GM23338 (cell line): ENCODE measurements at regions not wholly inside any gene's neighbourhood (a gene's known extent, or its start where the extent isn't known, plus 50 kb on each side); places are given as distances from the start of the nearest gene placed in this dataset.

Experiments used
- ATAC-seq: fragments of 200-7000 bp; cut with Tn5 transposase; 3 replicates; pipeline ENCODE4 v1.9.1; 2020
- DNase-seq: peaks from one replicate; pipeline ENCODE4 v3.0.0-alpha.2; 2015; ENCODE audit warnings: low spot score
- H2AFZ ChIP-seq: fragments of 200-600 bp; sonication (generic); 2 replicates; pipeline ENCODE4 v1.8.0; 2016; ENCODE audit warnings: antibody characterized with exemption, mild to moderate bottlenecking, moderate library complexity
- H3F3A ChIP-seq: fragments of 200-600 bp; sonication (generic); replicated peaks from 2 replicates; pipeline ENCODE4 v1.8.0; 2017; ENCODE audit warnings: antibody characterized with exemption, mixed run types, low read depth
- H3K27ac ChIP-seq: fragments of 200-600 bp; sonication (generic); 2 replicates; pipeline ENCODE4 v1.6.1; 2016; ENCODE audit warnings: low read depth
- H3K27me3 ChIP-seq: fragments of 200-600 bp; sonication (generic); 2 replicates; pipeline ENCODE4 v1.8.0; 2016; ENCODE audit warnings: mild to moderate bottlenecking, mixed run types, moderate library complexity; ENCODE audit not compliant: insufficient read depth
- H3K36me3 ChIP-seq: fragments of 200-600 bp; sonication (generic); 2 replicates; pipeline ENCODE4 v1.8.0; 2016; ENCODE audit warnings: mild to moderate bottlenecking; ENCODE audit not compliant: insufficient read depth
- H3K4me1 ChIP-seq: fragments of 200-600 bp; sonication (generic); 2 replicates; pipeline ENCODE4 v1.8.0; 2016; ENCODE audit warnings: mild to moderate bottlenecking, moderate library complexity; ENCODE audit not compliant: insufficient read depth
- H3K4me2 ChIP-seq: fragments of 200-600 bp; sonication (generic); 2 replicates; pipeline ENCODE4 v1.7.1; 2017; ENCODE audit warnings: mixed run types
- H3K4me3 ChIP-seq: fragments of 200-600 bp; sonication (generic); 2 replicates; pipeline ENCODE4 v1.6.1; 2016; ENCODE audit warnings: mixed run types
- H3K79me2 ChIP-seq: fragments of 200-600 bp; sonication (generic); replicated peaks from 2 replicates; pipeline ENCODE4 v1.8.0; 2017; ENCODE audit warnings: mild to moderate bottlenecking; ENCODE audit not compliant: insufficient read depth
- H3K9me2 ChIP-seq: fragments of 200-600 bp; sonication (generic); 2 replicates; pipeline ENCODE4 v1.8.0; 2017; ENCODE audit not compliant: insufficient read depth
- H4K20me1 ChIP-seq: fragments of 200-600 bp; sonication (generic); replicated peaks from 2 replicates; pipeline ENCODE4 v1.8.0; 2017; ENCODE audit warnings: mild to moderate bottlenecking; ENCODE audit not compliant: insufficient read depth
- H3K27ac Mint-ChIP-seq: 2 replicates; pipeline ENCODE4 v1.8.0; 2020; ENCODE audit warnings: inconsistent platforms, mild to moderate bottlenecking, moderate library complexity, mixed read lengths
- H3K27me3 Mint-ChIP-seq: 3 replicates; pipeline ENCODE4 v1.8.0; 2022; ENCODE audit warnings: low read depth, mild to moderate bottlenecking, moderate library complexity, mixed read lengths, inconsistent platforms; ENCODE audit not compliant: insufficient read depth, poor library complexity
- H3K36me3 Mint-ChIP-seq: 3 replicates; pipeline ENCODE4 v1.8.0; 2021; ENCODE audit warnings: low read depth, mild to moderate bottlenecking, inconsistent platforms, moderate library complexity, mixed read lengths
- H3K4me1 Mint-ChIP-seq: 3 replicates; pipeline ENCODE4 v1.8.0; 2020; ENCODE audit warnings: mild to moderate bottlenecking, inconsistent platforms, mixed read lengths
- H3K4me3 Mint-ChIP-seq: 3 replicates; pipeline ENCODE4 v1.8.0; 2021; ENCODE audit warnings: moderate library complexity, mild to moderate bottlenecking, inconsistent platforms, mixed read lengths
- H3K9me3 Mint-ChIP-seq: 3 replicates; pipeline ENCODE4 v1.8.0; 2020; ENCODE audit warnings: moderate library complexity, mild to moderate bottlenecking, inconsistent platforms, mixed read lengths
- CREB1 ChIP-seq: fragments of 250-450 bp; sonication (Bioruptor Pico); IDR thresholded peaks from 2 replicates; pipeline ENCODE4 v1.5.0; 2020; ENCODE audit warnings: low read depth, mild to moderate bottlenecking, moderate library complexity
- EZH2 ChIP-seq: fragments of 200-600 bp; sonication (generic); IDR thresholded peaks from one replicate; pipeline ENCODE4 v1.8.0; 2017; ENCODE audit warnings: antibody characterized with exemption, mild to moderate bottlenecking, low read depth; ENCODE audit not compliant: unreplicated experiment
- EZH2phosphoT487 ChIP-seq: fragments of 200-600 bp; sonication (generic); IDR thresholded peaks from one replicate; pipeline ENCODE4 v1.8.1; 2018; ENCODE audit warnings: antibody characterized with exemption; ENCODE audit not compliant: unreplicated experiment
- JUNB ChIP-seq: IDR thresholded peaks from one replicate; pipeline ENCODE4 v1.6.1; 2016; ENCODE audit warnings: antibody characterized with exemption; ENCODE audit not compliant: unreplicated experiment
- NANOG ChIP-seq: IDR thresholded peaks from 2 replicates; pipeline ENCODE4 v1.6.1; 2016; ENCODE audit warnings: antibody characterized with exemption, borderline replicate concordance
- POLR2AphosphoS5 ChIP-seq: IDR thresholded peaks from 2 replicates; pipeline ENCODE4 v1.6.1; 2016; ENCODE audit warnings: antibody characterized with exemption, low read depth
- STAT1 ChIP-seq: IDR thresholded peaks from one replicate; pipeline ENCODE4 v1.6.1; 2016; ENCODE audit warnings: antibody characterized with exemption; ENCODE audit not compliant: unreplicated experiment
- ZNF114 ChIP-seq: fragments of 250-450 bp; sonication (Bioruptor Pico); IDR thresholded peaks from 2 replicates; pipeline ENCODE4 v1.5.0; 2020; ENCODE audit warnings: mild to moderate bottlenecking, moderate library complexity
- ZNF331 ChIP-seq: fragments of 250-450 bp; sonication (Bioruptor Pico); IDR thresholded peaks from 2 replicates; pipeline ENCODE4 v1.5.0; 2020; ENCODE audit warnings: low read depth, mild to moderate bottlenecking, moderate library complexity
- TF ChIP-seq, protein P1 (sequence below): fragments of 250-450 bp; sonication (Bioruptor Pico); IDR thresholded peaks from 2 replicates; pipeline ENCODE4 v1.5.0; 2020; ENCODE audit warnings: mild to moderate bottlenecking, moderate library complexity
- TF ChIP-seq, protein P2 (sequence below): IDR thresholded peaks from 2 replicates; pipeline ENCODE4 v1.6.1; 2016; ENCODE audit warnings: antibody characterized with exemption
- TF ChIP-seq, protein P3 (sequence below): IDR thresholded peaks from one replicate; pipeline ENCODE4 v1.6.1; 2018; ENCODE audit warnings: antibody characterized with exemption; ENCODE audit not compliant: unreplicated experiment
- TF ChIP-seq, protein P4 (sequence below), 2 experiments: fragments of 200-600 bp in 1 of 2; sonication (generic) in 1 of 2; conservative IDR thresholded peaks; 2 replicates each; pipeline versions ENCODE4 v1.5.1 to v1.6.1; 2016 to 2017; ENCODE audit warnings: antibody characterized with exemption in 2 of 2, low read depth in 2 of 2, mild to moderate bottlenecking in 2 of 2, moderate library complexity in 1 of 2

DNA sequence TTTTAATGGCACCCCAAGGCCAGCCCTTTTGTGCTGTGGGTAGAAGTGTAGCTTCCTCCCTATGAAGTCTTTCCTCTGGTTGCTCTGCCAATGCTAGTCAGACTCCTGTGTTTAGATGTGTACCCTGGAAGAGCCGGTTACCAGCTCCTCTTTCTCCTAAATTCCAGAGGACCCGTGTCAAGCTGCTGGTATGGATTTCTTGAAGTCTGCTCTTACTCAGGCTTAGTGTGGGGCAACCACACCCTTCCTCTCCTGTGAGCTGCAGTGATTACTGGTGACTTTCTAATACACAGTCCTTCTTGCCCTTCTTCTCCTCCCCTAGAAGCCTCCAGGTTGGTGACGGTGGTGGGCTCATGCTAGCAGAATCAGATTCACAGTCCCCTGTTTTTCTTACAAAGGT is 74.1 kb upstream of the AKT3 start:
- Mint-ChIP-seq H3K9me3 (no peaks in the 10 kb centered on the region), H3K4me3 (no peak overlapping the region), H3K27ac (no peak overlapping the region), H3K36me3 (no peaks in the 10 kb centered on the region), H3K4me1 (peaks cover 21% of the 10 kb centered on the region), H3K27me3 (peaks cover 9% of the 10 kb centered on the region)
- peaks cover 5% of the 10 kb centered on the region; the same call in 1 of the 2 replicates for H3K27me3 ChIP-seq
- H3K4me3 ChIP-seq, result no peak overlapping the region
- no peaks in the 10 kb centered on the region for H3K36me3 ChIP-seq
- no peak overlapping the region for H3K27ac ChIP-seq
- TF ChIP-seq EZH2phosphoT487 (no peak), POLR2AphosphoS5 (no peak), ZNF331 (CRISPR knock-in tag) (no peak), EZH2 (no peak), ZNF114 (CRISPR knock-in tag) (no peak), STAT1 (no peak), JUNB (no peak), NANOG (no peak), CREB1 (CRISPR knock-in tag) (no peak)
- TF ChIP-seq, protein P1, sequence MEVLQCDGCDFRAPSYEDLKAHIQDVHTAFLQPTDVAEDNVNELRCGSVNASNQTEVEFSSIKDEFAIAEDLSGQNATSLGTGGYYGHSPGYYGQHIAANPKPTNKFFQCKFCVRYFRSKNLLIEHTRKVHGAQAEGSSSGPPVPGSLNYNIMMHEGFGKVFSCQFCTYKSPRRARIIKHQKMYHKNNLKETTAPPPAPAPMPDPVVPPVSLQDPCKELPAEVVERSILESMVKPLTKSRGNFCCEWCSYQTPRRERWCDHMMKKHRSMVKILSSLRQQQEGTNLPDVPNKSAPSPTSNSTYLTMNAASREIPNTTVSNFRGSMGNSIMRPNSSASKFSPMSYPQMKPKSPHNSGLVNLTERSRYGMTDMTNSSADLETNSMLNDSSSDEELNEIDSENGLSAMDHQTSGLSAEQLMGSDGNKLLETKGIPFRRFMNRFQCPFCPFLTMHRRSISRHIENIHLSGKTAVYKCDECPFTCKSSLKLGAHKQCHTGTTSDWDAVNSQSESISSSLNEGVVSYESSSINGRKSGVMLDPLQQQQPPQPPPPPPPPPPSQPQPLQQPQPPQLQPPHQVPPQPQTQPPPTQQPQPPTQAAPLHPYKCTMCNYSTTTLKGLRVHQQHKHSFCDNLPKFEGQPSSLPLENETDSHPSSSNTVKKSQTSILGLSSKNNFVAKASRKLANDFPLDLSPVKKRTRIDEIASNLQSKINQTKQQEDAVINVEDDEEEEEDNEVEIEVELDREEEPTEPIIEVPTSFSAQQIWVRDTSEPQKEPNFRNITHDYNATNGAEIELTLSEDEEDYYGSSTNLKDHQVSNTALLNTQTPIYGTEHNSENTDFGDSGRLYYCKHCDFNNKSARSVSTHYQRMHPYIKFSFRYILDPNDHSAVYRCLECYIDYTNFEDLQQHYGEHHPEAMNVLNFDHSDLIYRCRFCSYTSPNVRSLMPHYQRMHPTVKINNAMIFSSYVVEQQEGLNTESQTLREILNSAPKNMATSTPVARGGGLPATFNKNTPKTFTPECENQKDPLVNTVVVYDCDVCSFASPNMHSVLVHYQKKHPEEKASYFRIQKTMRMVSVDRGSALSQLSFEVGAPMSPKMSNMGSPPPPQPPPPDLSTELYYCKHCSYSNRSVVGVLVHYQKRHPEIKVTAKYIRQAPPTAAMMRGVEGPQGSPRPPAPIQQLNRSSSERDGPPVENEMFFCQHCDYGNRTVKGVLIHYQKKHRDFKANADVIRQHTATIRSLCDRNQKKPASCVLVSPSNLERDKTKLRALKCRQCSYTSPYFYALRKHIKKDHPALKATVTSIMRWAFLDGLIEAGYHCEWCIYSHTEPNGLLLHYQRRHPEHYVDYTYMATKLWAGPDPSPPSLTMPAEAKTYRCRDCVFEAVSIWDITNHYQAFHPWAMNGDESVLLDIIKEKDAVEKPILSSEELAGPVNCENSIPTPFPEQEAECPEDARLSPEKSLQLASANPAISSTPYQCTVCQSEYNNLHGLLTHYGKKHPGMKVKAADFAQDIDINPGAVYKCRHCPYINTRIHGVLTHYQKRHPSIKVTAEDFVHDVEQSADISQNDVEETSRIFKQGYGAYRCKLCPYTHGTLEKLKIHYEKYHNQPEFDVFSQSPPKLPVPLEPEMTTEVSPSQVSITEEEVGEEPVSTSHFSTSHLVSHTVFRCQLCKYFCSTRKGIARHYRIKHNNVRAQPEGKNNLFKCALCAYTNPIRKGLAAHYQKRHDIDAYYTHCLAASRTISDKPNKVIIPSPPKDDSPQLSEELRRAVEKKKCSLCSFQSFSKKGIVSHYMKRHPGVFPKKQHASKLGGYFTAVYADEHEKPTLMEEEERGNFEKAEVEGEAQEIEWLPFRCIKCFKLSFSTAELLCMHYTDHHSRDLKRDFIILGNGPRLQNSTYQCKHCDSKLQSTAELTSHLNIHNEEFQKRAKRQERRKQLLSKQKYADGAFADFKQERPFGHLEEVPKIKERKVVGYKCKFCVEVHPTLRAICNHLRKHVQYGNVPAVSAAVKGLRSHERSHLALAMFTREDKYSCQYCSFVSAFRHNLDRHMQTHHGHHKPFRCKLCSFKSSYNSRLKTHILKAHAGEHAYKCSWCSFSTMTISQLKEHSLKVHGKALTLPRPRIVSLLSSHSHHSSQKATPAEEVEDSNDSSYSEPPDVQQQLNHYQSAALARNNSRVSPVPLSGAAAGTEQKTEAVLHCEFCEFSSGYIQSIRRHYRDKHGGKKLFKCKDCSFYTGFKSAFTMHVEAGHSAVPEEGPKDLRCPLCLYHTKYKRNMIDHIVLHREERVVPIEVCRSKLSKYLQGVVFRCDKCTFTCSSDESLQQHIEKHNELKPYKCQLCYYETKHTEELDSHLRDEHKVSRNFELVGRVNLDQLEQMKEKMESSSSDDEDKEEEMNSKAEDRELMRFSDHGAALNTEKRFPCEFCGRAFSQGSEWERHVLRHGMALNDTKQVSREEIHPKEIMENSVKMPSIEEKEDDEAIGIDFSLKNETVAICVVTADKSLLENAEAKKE, result no peak
- TF ChIP-seq, protein P2, sequence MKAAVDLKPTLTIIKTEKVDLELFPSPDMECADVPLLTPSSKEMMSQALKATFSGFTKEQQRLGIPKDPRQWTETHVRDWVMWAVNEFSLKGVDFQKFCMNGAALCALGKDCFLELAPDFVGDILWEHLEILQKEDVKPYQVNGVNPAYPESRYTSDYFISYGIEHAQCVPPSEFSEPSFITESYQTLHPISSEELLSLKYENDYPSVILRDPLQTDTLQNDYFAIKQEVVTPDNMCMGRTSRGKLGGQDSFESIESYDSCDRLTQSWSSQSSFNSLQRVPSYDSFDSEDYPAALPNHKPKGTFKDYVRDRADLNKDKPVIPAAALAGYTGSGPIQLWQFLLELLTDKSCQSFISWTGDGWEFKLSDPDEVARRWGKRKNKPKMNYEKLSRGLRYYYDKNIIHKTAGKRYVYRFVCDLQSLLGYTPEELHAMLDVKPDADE, result no peak
- TF ChIP-seq, protein P3, sequence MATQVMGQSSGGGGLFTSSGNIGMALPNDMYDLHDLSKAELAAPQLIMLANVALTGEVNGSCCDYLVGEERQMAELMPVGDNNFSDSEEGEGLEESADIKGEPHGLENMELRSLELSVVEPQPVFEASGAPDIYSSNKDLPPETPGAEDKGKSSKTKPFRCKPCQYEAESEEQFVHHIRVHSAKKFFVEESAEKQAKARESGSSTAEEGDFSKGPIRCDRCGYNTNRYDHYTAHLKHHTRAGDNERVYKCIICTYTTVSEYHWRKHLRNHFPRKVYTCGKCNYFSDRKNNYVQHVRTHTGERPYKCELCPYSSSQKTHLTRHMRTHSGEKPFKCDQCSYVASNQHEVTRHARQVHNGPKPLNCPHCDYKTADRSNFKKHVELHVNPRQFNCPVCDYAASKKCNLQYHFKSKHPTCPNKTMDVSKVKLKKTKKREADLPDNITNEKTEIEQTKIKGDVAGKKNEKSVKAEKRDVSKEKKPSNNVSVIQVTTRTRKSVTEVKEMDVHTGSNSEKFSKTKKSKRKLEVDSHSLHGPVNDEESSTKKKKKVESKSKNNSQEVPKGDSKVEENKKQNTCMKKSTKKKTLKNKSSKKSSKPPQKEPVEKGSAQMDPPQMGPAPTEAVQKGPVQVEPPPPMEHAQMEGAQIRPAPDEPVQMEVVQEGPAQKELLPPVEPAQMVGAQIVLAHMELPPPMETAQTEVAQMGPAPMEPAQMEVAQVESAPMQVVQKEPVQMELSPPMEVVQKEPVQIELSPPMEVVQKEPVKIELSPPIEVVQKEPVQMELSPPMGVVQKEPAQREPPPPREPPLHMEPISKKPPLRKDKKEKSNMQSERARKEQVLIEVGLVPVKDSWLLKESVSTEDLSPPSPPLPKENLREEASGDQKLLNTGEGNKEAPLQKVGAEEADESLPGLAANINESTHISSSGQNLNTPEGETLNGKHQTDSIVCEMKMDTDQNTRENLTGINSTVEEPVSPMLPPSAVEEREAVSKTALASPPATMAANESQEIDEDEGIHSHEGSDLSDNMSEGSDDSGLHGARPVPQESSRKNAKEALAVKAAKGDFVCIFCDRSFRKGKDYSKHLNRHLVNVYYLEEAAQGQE, result no peak
- TF ChIP-seq, protein P4, sequence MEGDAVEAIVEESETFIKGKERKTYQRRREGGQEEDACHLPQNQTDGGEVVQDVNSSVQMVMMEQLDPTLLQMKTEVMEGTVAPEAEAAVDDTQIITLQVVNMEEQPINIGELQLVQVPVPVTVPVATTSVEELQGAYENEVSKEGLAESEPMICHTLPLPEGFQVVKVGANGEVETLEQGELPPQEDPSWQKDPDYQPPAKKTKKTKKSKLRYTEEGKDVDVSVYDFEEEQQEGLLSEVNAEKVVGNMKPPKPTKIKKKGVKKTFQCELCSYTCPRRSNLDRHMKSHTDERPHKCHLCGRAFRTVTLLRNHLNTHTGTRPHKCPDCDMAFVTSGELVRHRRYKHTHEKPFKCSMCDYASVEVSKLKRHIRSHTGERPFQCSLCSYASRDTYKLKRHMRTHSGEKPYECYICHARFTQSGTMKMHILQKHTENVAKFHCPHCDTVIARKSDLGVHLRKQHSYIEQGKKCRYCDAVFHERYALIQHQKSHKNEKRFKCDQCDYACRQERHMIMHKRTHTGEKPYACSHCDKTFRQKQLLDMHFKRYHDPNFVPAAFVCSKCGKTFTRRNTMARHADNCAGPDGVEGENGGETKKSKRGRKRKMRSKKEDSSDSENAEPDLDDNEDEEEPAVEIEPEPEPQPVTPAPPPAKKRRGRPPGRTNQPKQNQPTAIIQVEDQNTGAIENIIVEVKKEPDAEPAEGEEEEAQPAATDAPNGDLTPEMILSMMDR (conservative IDR thresholded peaks at IDR 0.05; ENCODE audit: low read depth in 2 of 2), result no peak
- H3K4me1 ChIP-seq, result peaks cover 18% of the 10 kb centered on the region
- peak overlapping the region; percentile 19; the same call in 1 of the 2 replicates for H3K4me2 ChIP-seq
- DNase-seq (no peak), ATAC-seq (no peak)
- H4K20me1 ChIP-seq, result no peaks in the 10 kb centered on the region
- peak overlapping the region; percentile 45; the same call in 1 of the 2 replicates for H2AFZ ChIP-seq
- H3K79me2 ChIP-seq, result no peaks in the 10 kb centered on the region
- no peaks in the 10 kb centered on the region for H3F3A ChIP-seq
- H3K9me2 ChIP-seq, result no peaks in the 10 kb centered on the region
